ENCODE measurements at regions not wholly inside any gene's neighbourhood (a gene's known extent, or its start where the extent isn't known, plus 50 kb on each side); places are given as distances from the start of the nearest gene placed in this dataset.

DNA sequence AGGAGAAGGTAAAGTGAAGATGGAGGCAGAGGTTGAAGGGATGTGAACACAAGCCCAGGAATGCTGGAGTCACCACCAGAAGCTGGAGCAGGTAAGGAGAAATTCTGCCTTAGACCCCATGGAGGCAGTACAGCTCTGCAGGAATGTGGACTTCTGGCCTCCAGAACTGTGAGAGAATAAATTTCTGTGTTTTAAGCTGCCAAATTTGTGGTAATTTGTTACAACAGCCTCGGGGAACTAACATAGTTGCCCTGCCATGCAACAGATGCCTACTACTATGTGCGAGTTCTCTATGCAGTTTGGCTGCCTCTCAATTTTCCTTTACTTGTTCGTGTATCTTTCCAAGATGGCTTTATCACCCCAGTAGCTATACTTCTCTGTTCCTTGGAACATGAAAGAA lies 394.1 kb downstream of the TUSC7 start:
- in situ Hi-C loops (cut with MboI; ENCODE audit: low pct_unique_long_range_greater_than_20kb, low sequenced_read_pairs), result no loop called here
- DNase-seq, result no peak

DNA sequence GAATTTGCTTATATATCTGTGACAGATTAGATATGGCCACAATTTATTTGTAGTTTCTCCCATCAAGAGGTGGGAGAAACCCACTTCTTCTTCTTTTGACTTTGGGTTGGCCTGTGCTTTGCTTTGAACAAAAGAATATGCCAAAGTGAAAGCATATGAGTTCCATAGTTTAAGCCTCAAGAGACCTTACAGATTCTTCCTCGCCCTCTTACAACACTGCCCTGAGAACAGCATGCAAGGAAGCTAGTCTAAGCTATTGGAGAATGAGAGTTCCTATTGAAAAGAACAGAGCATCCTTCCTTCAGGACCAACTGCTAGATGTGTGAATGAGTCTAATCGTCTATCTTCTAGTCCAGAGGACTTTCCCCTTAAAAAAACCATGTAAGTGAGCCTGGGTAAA lies 394.8 kb downstream of the TUSC7 start:
- DNase-seq, result no peak
- in situ Hi-C loops (cut with MboI; ENCODE audit: low pct_unique_long_range_greater_than_20kb, low sequenced_read_pairs), result no loop called here

DNA sequence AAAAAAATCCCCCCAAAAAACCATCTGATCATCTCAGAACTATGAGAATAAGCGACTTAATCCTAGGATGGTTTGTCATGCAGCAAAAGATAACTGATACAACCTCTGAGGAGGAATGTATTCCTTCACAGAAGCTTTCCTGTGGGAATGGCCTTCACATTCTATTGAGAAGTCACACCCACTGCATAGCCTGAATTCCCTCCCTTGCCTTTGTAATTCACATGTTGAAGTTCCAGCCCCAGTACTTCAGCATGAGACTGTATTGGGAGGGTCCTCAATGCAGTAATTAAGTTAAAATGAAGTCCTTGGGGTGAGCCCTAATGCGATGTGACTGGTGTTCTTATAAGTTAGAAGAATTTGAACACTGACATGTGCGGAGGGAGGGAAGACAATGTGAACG lies 395.2 kb downstream of the TUSC7 start:
- DNase-seq, result no peak
- in situ Hi-C loops (cut with MboI; ENCODE audit: low pct_unique_long_range_greater_than_20kb, low sequenced_read_pairs), result no loop called here

GRCh38 chr3:117105686-117106085 lies 396.1 kb downstream of the TUSC7 start:
- DNase-seq, result no peak
- in situ Hi-C loops (cut with MboI; ENCODE audit: low pct_unique_long_range_greater_than_20kb, low sequenced_read_pairs), result no loop called here

DNA sequence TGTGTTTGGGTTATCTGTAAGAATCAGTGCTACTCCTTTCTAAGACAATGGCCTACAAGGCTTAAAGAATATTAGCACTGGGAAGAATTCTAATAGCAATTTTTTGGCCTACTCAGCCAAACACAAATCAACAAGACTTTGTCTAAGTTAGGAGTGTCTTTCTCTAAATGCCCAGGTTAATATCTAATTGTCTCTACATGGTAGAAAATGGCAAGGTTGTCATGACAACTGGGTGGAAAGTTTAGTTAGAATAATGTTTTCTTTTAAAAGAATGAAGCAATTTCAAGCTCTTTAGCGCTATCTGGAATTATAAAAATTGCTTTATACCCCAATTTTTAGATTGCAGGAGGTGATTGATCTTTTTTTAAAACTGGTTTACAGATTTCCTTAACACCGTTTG lies 396.8 kb downstream of the TUSC7 start:
- no peak for DNase-seq
- in situ Hi-C loops (cut with MboI; ENCODE audit: low pct_unique_long_range_greater_than_20kb, low sequenced_read_pairs), result no loop called here

- in situ Hi-C loops (cut with MboI; ENCODE audit: low pct_unique_long_range_greater_than_20kb, low sequenced_read_pairs), result no loop called here
Observed at GRCh38 chr3:117107946-117108345, 398.4 kb downstream of the TUSC7 start.

GRCh38 chr3:117109178-117109577 lies 399.6 kb downstream of the TUSC7 start:
- no peak for DNase-seq
- in situ Hi-C loops (cut with MboI; ENCODE audit: low pct_unique_long_range_greater_than_20kb, low sequenced_read_pairs), result no loop called here

More at GRCh38 chr3:117107946-117108345, 398.4 kb downstream of the TUSC7 start:
- no peak for DNase-seq

- in situ Hi-C loops (cut with MboI; ENCODE audit: low pct_unique_long_range_greater_than_20kb, low sequenced_read_pairs), result no loop called here
- DNase-seq, result no peak
Observed at GRCh38 chr3:117114517-117115265, 405.1 kb downstream of the TUSC7 start.

DNA sequence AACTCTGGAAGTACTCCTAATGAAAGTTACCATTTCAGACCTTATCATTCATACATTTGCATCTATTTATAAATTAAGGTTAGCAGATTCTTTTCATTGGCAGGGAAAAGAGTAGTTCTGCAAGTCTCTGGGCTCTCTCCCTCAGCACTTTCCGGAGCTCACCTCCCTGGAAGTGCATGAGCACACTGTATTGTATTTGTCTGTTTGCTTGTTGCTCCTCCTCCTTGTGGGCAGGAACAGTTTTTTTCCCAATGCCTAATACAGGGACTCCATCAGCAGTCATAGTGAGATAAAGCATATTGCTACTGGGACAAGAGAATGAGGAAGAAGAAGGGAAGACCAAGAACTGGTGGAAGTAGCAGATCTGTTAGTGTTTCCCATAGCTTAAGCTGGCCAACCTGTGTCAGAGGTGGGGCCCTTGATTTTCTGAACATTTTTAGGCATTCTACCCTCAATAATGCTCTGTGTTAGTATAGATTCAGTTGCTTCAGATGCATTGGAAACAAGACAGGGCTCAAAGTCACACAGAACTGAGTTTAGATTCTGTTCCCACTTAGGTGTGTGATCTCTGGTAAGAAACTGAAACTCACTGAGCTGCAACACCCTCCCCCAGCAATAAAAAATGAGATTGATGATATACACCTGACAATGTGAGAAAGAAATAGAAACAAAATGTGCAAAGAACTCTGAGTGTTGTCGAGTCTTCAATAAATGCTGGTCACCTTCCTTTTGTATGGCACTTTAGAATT lies 407.8 kb downstream of the TUSC7 start:
- in situ Hi-C loops (cut with MboI; ENCODE audit: low pct_unique_long_range_greater_than_20kb, low sequenced_read_pairs), result no loop called here
- no peak for DNase-seq

- in situ Hi-C loops (cut with MboI; ENCODE audit: low pct_unique_long_range_greater_than_20kb, low sequenced_read_pairs), result no loop called here
Observed at GRCh38 chr3:117118604-117119003, 409.0 kb downstream of the TUSC7 start.

GRCh38 chr3:117120014-117120413 lies 410.4 kb downstream of the TUSC7 start:
- no peak for DNase-seq
- in situ Hi-C loops (cut with MboI; ENCODE audit: low pct_unique_long_range_greater_than_20kb, low sequenced_read_pairs), result no loop called here

More at GRCh38 chr3:117118604-117119003, 409.0 kb downstream of the TUSC7 start:
- no peak for DNase-seq

- DNase-seq, result no peak
- in situ Hi-C loops (cut with MboI; ENCODE audit: low pct_unique_long_range_greater_than_20kb, low sequenced_read_pairs), result no loop called here
Observed at GRCh38 chr3:117122609-117123008, 413.0 kb downstream of the TUSC7 start.

- in situ Hi-C loops (cut with MboI; ENCODE audit: low pct_unique_long_range_greater_than_20kb, low sequenced_read_pairs), result no loop called here
- DNase-seq, result no peak
Observed at GRCh38 chr3:117126460-117126859, 416.9 kb downstream of the TUSC7 start.

- DNase-seq, result no peak
- in situ Hi-C loops (cut with MboI; ENCODE audit: low pct_unique_long_range_greater_than_20kb, low sequenced_read_pairs), result no loop called here
Observed at GRCh38 chr3:117126946-117127546, 417.5 kb downstream of the TUSC7 start.

DNA sequence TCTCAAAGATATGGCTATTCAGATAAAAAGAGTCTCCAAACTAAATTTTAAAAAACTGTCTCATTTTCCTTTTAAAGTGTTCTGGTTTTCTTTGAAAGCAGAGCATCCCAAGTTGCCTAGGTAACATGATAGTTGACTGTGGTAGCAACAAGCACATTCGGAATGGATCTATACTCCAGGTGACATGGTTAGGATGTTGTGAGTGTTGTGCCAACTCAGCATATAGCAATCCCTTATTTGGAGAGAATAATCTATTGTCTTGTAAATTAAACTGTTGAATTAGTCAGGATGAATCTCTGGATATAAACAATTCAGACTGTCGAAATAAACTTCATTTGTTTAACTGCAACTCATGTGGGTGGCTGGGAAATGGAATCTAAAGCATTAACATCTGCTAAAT lies 418.6 kb downstream of the TUSC7 start:
- in situ Hi-C loops (cut with MboI; ENCODE audit: low pct_unique_long_range_greater_than_20kb, low sequenced_read_pairs), result no loop called here
- DNase-seq, result no peak

DNA sequence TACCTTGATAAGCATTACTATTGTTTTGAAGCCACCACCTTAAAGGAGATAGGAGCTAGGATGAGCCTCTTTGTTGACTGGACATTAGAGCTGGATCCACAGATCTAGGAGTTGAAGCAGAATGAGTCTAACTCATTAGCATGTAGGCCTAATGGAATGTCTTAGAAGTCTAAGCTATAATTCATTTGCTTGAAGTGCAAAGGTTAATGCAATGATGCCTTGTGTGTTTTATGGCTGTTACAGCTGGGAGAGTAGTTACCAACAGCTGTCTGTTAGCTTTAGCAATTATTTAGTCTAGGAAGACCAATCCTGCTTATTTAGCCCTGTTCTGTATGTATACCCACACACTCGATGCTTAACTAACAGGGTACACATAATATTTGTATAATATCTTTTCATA lies 419.3 kb downstream of the TUSC7 start:
- in situ Hi-C loops (cut with MboI; ENCODE audit: low pct_unique_long_range_greater_than_20kb, low sequenced_read_pairs), result no loop called here
- no peak for DNase-seq

- DNase-seq, result no peak
- in situ Hi-C loops (cut with MboI; ENCODE audit: low pct_unique_long_range_greater_than_20kb, low sequenced_read_pairs), result no loop called here
Observed at GRCh38 chr3:117129516-117129915, 419.9 kb downstream of the TUSC7 start.

DNA sequence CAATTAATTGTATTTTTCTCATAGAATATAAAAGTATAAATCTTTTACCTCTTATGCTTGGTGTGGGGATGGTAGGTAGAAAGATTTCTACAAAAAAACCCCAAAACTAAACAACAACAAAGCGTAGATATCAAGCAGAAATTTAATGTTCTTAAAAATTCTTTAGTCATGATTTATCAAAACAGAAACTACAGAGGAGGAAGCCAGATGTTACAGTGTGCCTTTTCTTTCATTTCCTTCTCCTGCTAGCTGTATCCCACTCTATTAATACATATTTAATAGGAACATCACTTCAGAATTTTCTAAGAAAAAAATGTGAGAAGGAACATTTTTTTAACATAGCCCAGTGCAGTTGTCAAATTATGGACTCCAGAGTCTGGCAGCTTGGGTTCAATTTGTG lies 420.6 kb downstream of the TUSC7 start:
- in situ Hi-C loops (cut with MboI; ENCODE audit: low pct_unique_long_range_greater_than_20kb, low sequenced_read_pairs), result no loop called here
- DNase-seq, result no peak

DNA sequence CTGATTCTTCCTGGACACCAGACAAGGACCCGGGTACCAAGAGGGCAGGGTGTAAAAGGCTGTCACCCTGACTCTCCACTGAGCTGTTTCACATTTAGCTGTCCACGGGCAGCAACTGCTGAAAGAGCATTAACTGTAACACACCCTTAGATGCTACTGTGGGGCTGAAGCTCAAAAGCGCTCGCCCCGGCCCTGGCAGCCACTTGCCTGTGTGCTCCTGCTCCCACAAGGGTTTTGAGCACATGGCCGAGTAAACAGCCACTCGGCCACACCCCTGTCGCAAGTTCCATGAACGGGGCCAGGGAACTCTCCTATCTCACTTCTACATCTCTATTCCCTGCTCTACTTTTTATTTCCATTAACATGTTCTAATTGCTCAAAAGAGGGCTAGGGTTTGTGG lies 421.7 kb downstream of the TUSC7 start:
- in situ Hi-C loops (cut with MboI; ENCODE audit: low pct_unique_long_range_greater_than_20kb, low sequenced_read_pairs), result no loop called here
- DNase-seq, result no peak

DNA sequence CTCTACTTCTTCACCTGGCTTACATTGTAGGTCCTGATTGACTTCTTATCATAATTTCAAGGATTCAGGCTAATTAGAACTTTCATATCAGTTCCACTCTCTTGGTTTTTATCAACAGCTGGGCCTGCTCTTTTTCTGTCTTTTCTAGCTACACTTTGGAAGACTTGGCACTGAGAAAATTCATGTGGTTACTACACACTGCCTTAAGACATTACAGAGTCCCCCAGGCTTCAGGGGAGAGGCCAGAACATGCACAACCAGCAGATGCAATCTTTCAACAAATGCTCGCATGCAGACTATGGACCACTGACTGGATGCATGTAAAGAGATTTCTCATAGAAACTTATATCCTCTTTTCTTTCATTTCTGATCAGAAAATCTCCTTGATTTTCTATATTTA lies 423.5 kb downstream of the TUSC7 start:
- no peak for DNase-seq
- in situ Hi-C loops (cut with MboI; ENCODE audit: low pct_unique_long_range_greater_than_20kb, low sequenced_read_pairs), result no loop called here

Measured in KBM-7 (cell line).